ENCODE measurements at regions not wholly inside any gene's neighbourhood (a gene's known extent, or its start where the extent isn't known, plus 50 kb on each side); places are given as distances from the start of the nearest gene placed in this dataset.
"Not testable (repeated sequence)": the region's sequence is repeated elsewhere in the genome, so short reads cannot be mapped to it uniquely, and the experiment has no call there.

GRCh38 chrX:943035-943434 is 269.4 kb downstream of the CRLF2 start:
- DNase-seq, result no peak

GRCh38 chrX:940691-941090 is 271.8 kb downstream of the CRLF2 start:
- no peak for DNase-seq

- DNase-seq, result no peak
These were observed 275.3 kb downstream of the CRLF2 start for GRCh38 chrX:936979-937769.

- DNase-seq, result no peak
These were observed 278.8 kb downstream of the CRLF2 start for GRCh38 chrX:933611-934010.

GRCh38 chrX:928606-929005 is 283.8 kb downstream of the CRLF2 start:
- DNase-seq, result no peak

- no peak for DNase-seq
These were observed 285.5 kb downstream of the CRLF2 start for GRCh38 chrX:926991-927390.

- no peak for DNase-seq
These were observed 286.4 kb downstream of the CRLF2 start for GRCh38 chrX:926070-926469.

GRCh38 chrX:925652-926061 is 286.8 kb downstream of the CRLF2 start:
- no peak for DNase-seq

GRCh38 chrX:925094-925493 is 287.4 kb downstream of the CRLF2 start:
- DNase-seq, result no peak

GRCh38 chrX:924017-924416 is 288.4 kb downstream of the CRLF2 start:
- DNase-seq, result no peak

- DNase-seq, result no peak
These were observed 289.7 kb downstream of the SHOX start for GRCh38 chrX:920234-920799.

GRCh38 chrX:916230-916599 is 285.6 kb downstream of the SHOX start:
- no peak for DNase-seq

GRCh38 chrX:915427-916229 is 285.0 kb downstream of the SHOX start:
- no peak for DNase-seq

- no peak for DNase-seq
These were observed 283.6 kb downstream of the SHOX start for GRCh38 chrX:914206-914605.

GRCh38 chrX:912677-913076 is 282.1 kb downstream of the SHOX start:
- no peak for DNase-seq

GRCh38 chrX:909068-909467 is 278.5 kb downstream of the SHOX start:
- DNase-seq, result not testable (repeated sequence)

GRCh38 chrX:906586-906985 is 276.0 kb downstream of the SHOX start:
- no peak for DNase-seq

- DNase-seq, result no peak
These were observed 275.4 kb downstream of the SHOX start for GRCh38 chrX:905848-906566.

- no peak for DNase-seq
These were observed 272.5 kb downstream of the SHOX start for GRCh38 chrX:903116-903515.

- no peak for DNase-seq
These were observed 265.7 kb downstream of the SHOX start for GRCh38 chrX:896256-896655.

- DNase-seq, result no peak
These were observed 259.5 kb downstream of the SHOX start for GRCh38 chrX:889966-890651.

GRCh38 chrX:887724-888123 is 257.1 kb downstream of the SHOX start:
- not testable (repeated sequence) for DNase-seq

GRCh38 chrX:883588-883987 is 253.0 kb downstream of the SHOX start:
- DNase-seq, result no peak

All from T-helper 9 cell (primary cell).